ENCODE measurements at regions not wholly inside any gene's neighbourhood (a gene's known extent, or its start where the extent isn't known, plus 50 kb on each side); places are given as distances from the start of the nearest gene placed in this dataset.

- no peak overlapping the region for H3K4me3 Mint-ChIP-seq
- peaks cover 4% of the 10 kb centered on the region for H3K36me3 Mint-ChIP-seq (ENCODE audit: low read depth)
- peaks cover 24% of the 10 kb centered on the region for H3K4me1 Mint-ChIP-seq
- H3K27me3 Mint-ChIP-seq (ENCODE audit: low read depth) = no peaks in the 10 kb centered on the region
- no peak for TF ChIP-seq CTCF (conservative IDR thresholded peaks at IDR 0.05)
- DNase-seq (ENCODE audit: low read depth, low spot score) = no peak
- peaks cover 11% of the 10 kb centered on the region for H3K9me3 Mint-ChIP-seq
- H3K27ac Mint-ChIP-seq (ENCODE audit: unreplicated experiment) = no peak overlapping the region
Observed at GRCh38 chr18:78589916-78590437, 389.6 kb upstream of the SALL3 start.

- TF ChIP-seq CTCF (conservative IDR thresholded peaks at IDR 0.05) = no peak
- Mint-ChIP-seq H3K27ac (ENCODE audit: unreplicated experiment) (peak overlapping the region; percentile 57), H3K9me3 (peaks cover 14% of the 10 kb centered on the region), H3K36me3 (ENCODE audit: low read depth) (peaks cover 4% of the 10 kb centered on the region), H3K27me3 (ENCODE audit: low read depth) (no peaks in the 10 kb centered on the region), H3K4me3 (no peak overlapping the region), H3K4me1 (peaks cover 13% of the 10 kb centered on the region)
- no peak for DNase-seq (ENCODE audit: low read depth, low spot score)
Observed at GRCh38 chr18:78595453-78595852, 384.2 kb upstream of the SALL3 start.

GRCh38 chr18:78595924-78596573 is 383.6 kb upstream of the SALL3 start:
- H3K36me3 Mint-ChIP-seq (ENCODE audit: low read depth) = peaks cover 4% of the 10 kb centered on the region
- peaks cover 13% of the 10 kb centered on the region for H3K4me1 Mint-ChIP-seq
- no peak for TF ChIP-seq CTCF (conservative IDR thresholded peaks at IDR 0.05)
- H3K27ac Mint-ChIP-seq (ENCODE audit: unreplicated experiment) = no peak overlapping the region
- H3K4me3 Mint-ChIP-seq = no peak overlapping the region
- DNase-seq (ENCODE audit: low read depth, low spot score) = no peak
- H3K9me3 Mint-ChIP-seq = peaks cover 14% of the 10 kb centered on the region
- no peaks in the 10 kb centered on the region for H3K27me3 Mint-ChIP-seq (ENCODE audit: low read depth)

- no peak overlapping the region for H3K4me3 Mint-ChIP-seq
- H3K4me1 Mint-ChIP-seq = peaks cover 13% of the 10 kb centered on the region
- no peaks in the 10 kb centered on the region for H3K27me3 Mint-ChIP-seq (ENCODE audit: low read depth)
- H3K36me3 Mint-ChIP-seq (ENCODE audit: low read depth) = peaks cover 4% of the 10 kb centered on the region
- H3K9me3 Mint-ChIP-seq = peaks cover 14% of the 10 kb centered on the region
- no peak for TF ChIP-seq CTCF (conservative IDR thresholded peaks at IDR 0.05)
- no peak overlapping the region for H3K27ac Mint-ChIP-seq (ENCODE audit: unreplicated experiment)
- DNase-seq (ENCODE audit: low read depth, low spot score) = no peak
Observed at GRCh38 chr18:78596794-78597345, 382.7 kb upstream of the SALL3 start.

- Mint-ChIP-seq H3K4me3 (no peak overlapping the region), H3K9me3 (peaks cover 3% of the 10 kb centered on the region), H3K36me3 (ENCODE audit: low read depth) (no peaks in the 10 kb centered on the region), H3K27ac (ENCODE audit: unreplicated experiment) (no peak overlapping the region), H3K4me1 (peaks cover 15% of the 10 kb centered on the region), H3K27me3 (ENCODE audit: low read depth) (no peaks in the 10 kb centered on the region)
- no peak for TF ChIP-seq CTCF (conservative IDR thresholded peaks at IDR 0.05)
- DNase-seq (ENCODE audit: low read depth, low spot score) = no peak
Observed at GRCh38 chr18:78601349-78601748, 378.3 kb upstream of the SALL3 start.

Data from neural crest cell (in vitro differentiated cells).